ENCODE measurements at regions not wholly inside any gene's neighbourhood (a gene's known extent, or its start where the extent isn't known, plus 50 kb on each side); places are given as distances from the start of the nearest gene placed in this dataset.

DNA sequence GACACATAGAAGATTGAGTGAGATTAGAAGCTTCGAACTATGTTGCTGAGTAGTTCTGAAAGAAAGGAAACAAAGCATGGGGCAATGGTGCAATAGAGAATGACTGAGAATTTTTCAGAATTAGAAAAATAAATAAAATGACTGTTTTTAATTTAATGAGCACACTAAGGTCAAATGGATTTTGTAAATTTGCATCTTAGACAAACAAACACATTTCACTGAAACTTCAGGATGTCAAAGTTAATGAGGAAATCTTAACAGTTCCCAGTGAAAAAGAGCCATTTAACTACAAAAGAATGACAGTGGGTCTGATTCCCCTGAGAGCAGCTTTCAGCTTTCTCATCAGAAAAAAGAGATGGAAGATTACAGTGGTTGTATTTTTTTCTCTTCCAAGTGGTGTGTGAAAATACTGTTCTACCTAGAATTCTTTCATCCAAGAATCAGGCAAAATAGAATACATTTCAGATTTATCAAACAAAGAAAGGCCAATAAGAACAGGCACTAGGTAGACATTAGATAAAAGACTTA lies 591.9 kb downstream of the SEMA5A start:
- Histone ChIP-seq H3K9ac (ENCODE audit: low read depth, low read length) (no peak overlapping the region), H3K27ac (ENCODE audit: low read depth, low read length) (no peak overlapping the region), H3K4me3 (ENCODE audit: low read depth, low read length) (no peak overlapping the region)

DNA sequence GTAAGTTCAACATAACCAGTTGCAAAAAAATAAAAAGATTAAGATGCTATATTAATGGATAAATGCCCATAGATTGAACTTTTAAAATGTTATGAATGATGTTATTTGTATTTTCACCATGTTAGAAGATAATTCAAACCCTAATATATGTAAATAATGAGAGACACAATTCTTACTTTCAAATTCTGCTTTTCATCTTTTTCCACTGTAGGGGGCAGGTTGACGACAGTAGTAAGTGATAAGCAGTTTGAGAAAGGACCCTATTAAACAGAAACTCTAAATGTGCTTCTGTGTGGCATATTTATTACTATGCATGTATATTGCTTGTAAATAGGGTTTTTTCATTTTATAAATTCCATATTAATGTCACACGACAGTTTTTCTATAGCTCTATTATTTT lies 591.1 kb downstream of the SEMA5A start:
- no peaks in the 10 kb centered on the region for H3K9me3 ChIP-seq (ENCODE audit: control insufficient read depth, insufficient read depth, low read length)
- no peak overlapping the region for H3K4me3 ChIP-seq (ENCODE audit: low read depth, low read length)
- no peaks in the 10 kb centered on the region for H3K36me3 ChIP-seq (ENCODE audit: control insufficient read depth, insufficient read depth, low read length)
- H3K27me3 ChIP-seq (ENCODE audit: control insufficient read depth, insufficient read depth, low read length): no peaks in the 10 kb centered on the region
- H3K27ac ChIP-seq (ENCODE audit: low read depth, low read length): no peak overlapping the region
- H3K9ac ChIP-seq (ENCODE audit: low read depth, low read length): no peak overlapping the region
- H3K4me1 ChIP-seq (ENCODE audit: control insufficient read depth, insufficient read depth, low read length): no peaks in the 10 kb centered on the region

More for the DNA sequence above, 591.9 kb downstream of the SEMA5A start:
- Histone ChIP-seq H3K27me3 (ENCODE audit: control insufficient read depth, insufficient read depth, low read length) (no peaks in the 10 kb centered on the region), H3K4me1 (ENCODE audit: control insufficient read depth, insufficient read depth, low read length) (no peaks in the 10 kb centered on the region), H3K9me3 (ENCODE audit: control insufficient read depth, insufficient read depth, low read length) (no peaks in the 10 kb centered on the region), H3K36me3 (ENCODE audit: control insufficient read depth, insufficient read depth, low read length) (no peaks in the 10 kb centered on the region)

DNA sequence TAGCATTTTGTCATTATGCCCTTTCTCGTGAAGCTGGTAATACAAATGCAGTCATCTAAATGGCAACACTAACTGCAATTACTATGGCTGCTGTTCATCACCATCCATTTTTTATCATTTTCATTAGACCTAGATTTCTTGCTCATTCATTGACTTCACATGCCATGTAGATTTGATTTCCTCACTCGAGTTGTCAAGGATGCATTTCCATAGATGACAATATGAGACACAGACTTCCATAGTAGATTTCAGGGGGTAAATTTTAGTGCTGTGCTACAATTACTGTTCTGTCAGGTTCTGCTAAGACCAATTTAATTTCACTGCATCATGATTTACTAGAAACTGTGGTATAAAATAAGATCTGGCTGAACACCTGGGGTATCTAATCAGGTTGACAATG lies 589.2 kb downstream of the SEMA5A start:
- Histone ChIP-seq H3K27me3 (ENCODE audit: control insufficient read depth, insufficient read depth, low read length) (no peaks in the 10 kb centered on the region), H3K4me3 (ENCODE audit: low read depth, low read length) (no peak overlapping the region), H3K27ac (ENCODE audit: low read depth, low read length) (no peak overlapping the region), H3K36me3 (ENCODE audit: control insufficient read depth, insufficient read depth, low read length) (no peaks in the 10 kb centered on the region), H3K9me3 (ENCODE audit: control insufficient read depth, insufficient read depth, low read length) (no peaks in the 10 kb centered on the region), H3K9ac (ENCODE audit: low read depth, low read length) (no peak overlapping the region), H3K4me1 (ENCODE audit: control insufficient read depth, insufficient read depth, low read length) (no peaks in the 10 kb centered on the region)

DNA sequence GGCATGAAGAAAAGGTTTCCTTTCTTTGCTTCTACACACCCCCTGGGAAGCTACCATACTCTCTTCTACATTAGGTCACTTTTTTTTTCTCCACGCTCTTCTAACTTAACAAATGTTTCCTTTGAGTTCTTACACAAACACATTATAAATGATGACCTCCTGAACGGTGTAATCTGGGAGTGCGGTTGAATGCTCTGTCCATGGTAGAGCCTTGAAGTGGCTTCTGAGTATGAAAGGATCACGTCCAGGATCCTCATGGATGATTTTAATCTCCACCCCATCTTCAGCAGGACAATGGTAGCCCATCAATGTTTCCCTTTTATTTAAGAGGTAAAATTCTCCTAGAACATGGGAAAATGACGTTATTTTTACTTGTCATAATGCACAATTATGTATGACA lies 587.3 kb downstream of the SEMA5A start:
- Histone ChIP-seq H3K4me3 (ENCODE audit: low read depth, low read length) (no peak overlapping the region), H3K27ac (ENCODE audit: low read depth, low read length) (no peak overlapping the region)

DNA sequence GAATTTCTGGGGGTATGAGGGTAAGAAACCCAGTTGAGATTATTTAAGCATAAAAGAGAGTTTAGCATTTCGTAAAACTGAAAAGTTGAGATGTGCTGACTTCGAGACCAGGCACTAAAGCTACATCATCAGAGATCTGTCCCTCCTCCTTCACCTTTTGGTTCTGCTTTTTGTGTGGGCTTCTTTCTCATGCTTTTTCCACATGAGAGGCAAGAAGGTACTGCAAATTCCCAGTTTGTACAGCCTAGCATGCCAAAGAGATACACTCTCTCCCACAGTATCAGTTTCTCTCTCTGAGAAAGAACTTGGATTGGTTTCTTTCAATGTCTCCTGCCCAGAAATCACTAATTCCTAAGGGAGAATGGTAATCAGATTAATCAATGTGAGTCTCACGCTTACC lies 584.7 kb downstream of the SEMA5A start:
- no peak overlapping the region for H3K9ac ChIP-seq (ENCODE audit: low read depth, low read length)
- no peak overlapping the region for H3K27ac ChIP-seq (ENCODE audit: low read depth, low read length)
- no peak overlapping the region for H3K4me3 ChIP-seq (ENCODE audit: low read depth, low read length)
- H3K36me3 ChIP-seq (ENCODE audit: control insufficient read depth, insufficient read depth, low read length): no peaks in the 10 kb centered on the region
- H3K9me3 ChIP-seq (ENCODE audit: control insufficient read depth, insufficient read depth, low read length): no peaks in the 10 kb centered on the region
- H3K4me1 ChIP-seq (ENCODE audit: control insufficient read depth, insufficient read depth, low read length): no peaks in the 10 kb centered on the region
- no peaks in the 10 kb centered on the region for H3K27me3 ChIP-seq (ENCODE audit: control insufficient read depth, insufficient read depth, low read length)

More for the DNA sequence above, 587.3 kb downstream of the SEMA5A start:
- H3K36me3 ChIP-seq (ENCODE audit: control insufficient read depth, insufficient read depth, low read length): no peaks in the 10 kb centered on the region
- H3K9ac ChIP-seq (ENCODE audit: low read depth, low read length): no peak overlapping the region
- H3K9me3 ChIP-seq (ENCODE audit: control insufficient read depth, insufficient read depth, low read length): no peaks in the 10 kb centered on the region
- H3K27me3 ChIP-seq (ENCODE audit: control insufficient read depth, insufficient read depth, low read length): no peaks in the 10 kb centered on the region
- no peaks in the 10 kb centered on the region for H3K4me1 ChIP-seq (ENCODE audit: control insufficient read depth, insufficient read depth, low read length)

DNA sequence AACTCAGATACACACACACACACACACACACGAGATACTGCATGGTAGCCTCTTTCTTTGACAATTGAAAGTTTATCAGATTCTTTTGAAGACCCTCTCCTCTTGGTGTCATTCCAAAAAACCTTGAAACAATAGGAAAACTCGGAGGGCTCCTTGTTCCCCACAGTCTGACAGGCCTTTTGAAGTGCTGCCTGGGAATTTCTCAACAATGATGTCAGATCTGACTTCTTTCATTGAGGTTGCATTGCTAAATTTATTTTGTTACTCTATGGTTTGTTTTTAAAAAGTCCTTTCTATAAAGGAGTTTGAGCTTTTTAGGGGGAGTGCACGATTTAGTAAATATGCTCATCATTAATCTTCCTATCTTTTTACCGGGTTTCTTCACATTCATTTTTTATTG lies 583.9 kb downstream of the SEMA5A start:
- Histone ChIP-seq H3K4me3 (ENCODE audit: low read depth, low read length) (no peak overlapping the region), H3K36me3 (ENCODE audit: control insufficient read depth, insufficient read depth, low read length) (no peaks in the 10 kb centered on the region), H3K9ac (ENCODE audit: low read depth, low read length) (no peak overlapping the region), H3K4me1 (ENCODE audit: control insufficient read depth, insufficient read depth, low read length) (no peaks in the 10 kb centered on the region), H3K27me3 (ENCODE audit: control insufficient read depth, insufficient read depth, low read length) (no peaks in the 10 kb centered on the region), H3K9me3 (ENCODE audit: control insufficient read depth, insufficient read depth, low read length) (no peaks in the 10 kb centered on the region), H3K27ac (ENCODE audit: low read depth, low read length) (no peak overlapping the region)

DNA sequence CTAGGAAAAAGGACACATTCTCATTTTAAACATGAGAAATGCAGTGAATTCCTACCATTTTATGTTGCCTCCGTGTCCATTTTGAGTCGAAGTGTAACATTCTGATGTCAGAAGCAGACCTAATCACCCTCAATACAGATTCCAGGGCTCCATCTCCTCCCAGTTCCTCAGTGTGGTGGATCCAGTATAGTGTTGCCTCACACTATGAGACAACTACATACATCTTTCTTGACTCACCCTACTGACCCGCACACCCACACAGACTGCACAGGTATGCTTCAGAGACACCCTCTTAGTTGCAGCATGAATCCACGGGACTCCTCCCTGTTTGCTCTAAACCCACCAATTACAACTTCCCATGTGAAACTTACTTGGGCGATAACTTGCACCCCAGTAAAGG lies 564.9 kb downstream of the SEMA5A start:
- Histone ChIP-seq H3K36me3 (ENCODE audit: control insufficient read depth, insufficient read depth, low read length) (no peaks in the 10 kb centered on the region), H3K4me1 (ENCODE audit: control insufficient read depth, insufficient read depth, low read length) (no peaks in the 10 kb centered on the region), H3K27me3 (ENCODE audit: control insufficient read depth, insufficient read depth, low read length) (no peaks in the 10 kb centered on the region), H3K9me3 (ENCODE audit: control insufficient read depth, insufficient read depth, low read length) (no peaks in the 10 kb centered on the region), H3K4me3 (ENCODE audit: low read depth, low read length) (no peak overlapping the region), H3K27ac (ENCODE audit: low read depth, low read length) (no peak overlapping the region), H3K9ac (ENCODE audit: low read depth, low read length) (no peak overlapping the region)

DNA sequence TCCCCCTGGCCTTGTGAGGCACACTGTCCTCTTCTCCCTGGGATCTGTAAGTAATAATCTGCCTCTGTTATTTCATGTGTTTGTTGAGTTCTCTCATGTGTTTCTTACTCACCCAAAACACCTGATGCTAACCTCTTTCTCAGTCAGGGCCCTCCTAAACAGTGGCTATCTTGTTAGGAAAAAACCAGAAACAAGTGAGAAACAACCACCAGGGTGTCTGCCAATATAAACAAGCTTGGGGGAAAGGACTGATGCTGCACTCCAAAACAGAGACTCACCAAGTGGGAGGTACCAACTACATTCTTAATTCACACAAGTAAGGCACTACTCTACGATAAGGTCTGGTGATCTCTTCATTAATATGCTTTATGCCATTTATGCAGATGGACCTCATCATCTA lies 564.4 kb downstream of the SEMA5A start:
- Histone ChIP-seq H3K4me3 (ENCODE audit: low read depth, low read length) (no peak overlapping the region), H3K36me3 (ENCODE audit: control insufficient read depth, insufficient read depth, low read length) (no peaks in the 10 kb centered on the region), H3K4me1 (ENCODE audit: control insufficient read depth, insufficient read depth, low read length) (no peaks in the 10 kb centered on the region), H3K27ac (ENCODE audit: low read depth, low read length) (no peak overlapping the region), H3K27me3 (ENCODE audit: control insufficient read depth, insufficient read depth, low read length) (no peaks in the 10 kb centered on the region), H3K9me3 (ENCODE audit: control insufficient read depth, insufficient read depth, low read length) (no peaks in the 10 kb centered on the region), H3K9ac (ENCODE audit: low read depth, low read length) (no peak overlapping the region)

DNA sequence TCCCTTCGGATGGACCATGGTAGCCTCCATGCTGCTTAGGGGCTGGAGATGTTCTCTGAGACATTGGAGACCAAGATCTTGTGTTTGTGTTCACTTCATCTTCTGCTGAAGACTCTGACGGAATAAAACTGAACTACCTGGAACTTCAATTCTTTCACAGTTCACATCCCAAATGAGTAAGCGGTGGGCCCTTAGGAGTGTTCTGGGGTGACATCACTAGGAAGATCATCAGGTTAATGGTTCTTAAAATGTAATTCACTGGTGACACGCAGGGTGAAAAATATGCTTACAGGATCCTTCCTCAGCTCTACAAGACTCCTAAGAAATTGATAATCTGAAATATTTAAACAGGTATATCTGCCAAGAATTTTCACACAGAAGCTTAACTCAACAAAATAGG lies 561.5 kb downstream of the SEMA5A start:
- no peaks in the 10 kb centered on the region for H3K9me3 ChIP-seq (ENCODE audit: control insufficient read depth, insufficient read depth, low read length)
- H3K4me3 ChIP-seq (ENCODE audit: low read depth, low read length): no peak overlapping the region
- H3K4me1 ChIP-seq (ENCODE audit: control insufficient read depth, insufficient read depth, low read length): no peaks in the 10 kb centered on the region
- no peaks in the 10 kb centered on the region for H3K27me3 ChIP-seq (ENCODE audit: control insufficient read depth, insufficient read depth, low read length)
- H3K36me3 ChIP-seq (ENCODE audit: control insufficient read depth, insufficient read depth, low read length): no peaks in the 10 kb centered on the region
- no peak overlapping the region for H3K9ac ChIP-seq (ENCODE audit: low read depth, low read length)
- H3K27ac ChIP-seq (ENCODE audit: low read depth, low read length): no peak overlapping the region
